NCI-H187 (cell line): ENCODE measurements at regions not wholly inside any gene's neighbourhood (a gene's known extent, or its start where the extent isn't known, plus 50 kb on each side); places are given as distances from the start of the nearest gene placed in this dataset.

Experiments used
- DNase-seq, 2 experiments: peaks; one replicate each; lab custom pipeline; 2025; lab: John Stamatoyannopoulos, UW

GRCh38 chr7:120164-120991 lies 72.0 kb upstream of the FAM20C start:
- DNase-seq, result no peak

- DNase-seq, result no peak
Measured at GRCh38 chr7:121002-121785, 71.2 kb upstream of the FAM20C start.

DNA sequence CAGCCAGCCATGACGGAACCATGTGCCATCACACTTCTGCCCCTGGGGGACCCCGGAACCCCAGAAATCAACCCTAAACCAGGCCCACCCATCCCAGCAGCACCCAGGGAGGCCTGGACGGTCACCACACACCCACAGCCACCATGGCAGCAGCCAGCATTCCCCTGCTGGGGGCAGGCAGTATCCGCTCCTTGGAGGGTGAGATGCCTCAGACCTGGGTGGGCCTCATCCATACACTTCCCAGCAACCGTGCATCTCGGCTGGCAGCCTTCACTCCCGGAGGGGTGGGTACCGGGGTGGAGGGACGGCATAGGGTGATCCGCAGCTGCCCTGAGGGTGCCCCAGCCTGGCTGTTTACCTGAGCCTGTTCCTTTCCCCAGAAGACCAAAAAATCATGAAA lies 69.1 kb upstream of the FAM20C start:
- DNase-seq, result no peak

DNA sequence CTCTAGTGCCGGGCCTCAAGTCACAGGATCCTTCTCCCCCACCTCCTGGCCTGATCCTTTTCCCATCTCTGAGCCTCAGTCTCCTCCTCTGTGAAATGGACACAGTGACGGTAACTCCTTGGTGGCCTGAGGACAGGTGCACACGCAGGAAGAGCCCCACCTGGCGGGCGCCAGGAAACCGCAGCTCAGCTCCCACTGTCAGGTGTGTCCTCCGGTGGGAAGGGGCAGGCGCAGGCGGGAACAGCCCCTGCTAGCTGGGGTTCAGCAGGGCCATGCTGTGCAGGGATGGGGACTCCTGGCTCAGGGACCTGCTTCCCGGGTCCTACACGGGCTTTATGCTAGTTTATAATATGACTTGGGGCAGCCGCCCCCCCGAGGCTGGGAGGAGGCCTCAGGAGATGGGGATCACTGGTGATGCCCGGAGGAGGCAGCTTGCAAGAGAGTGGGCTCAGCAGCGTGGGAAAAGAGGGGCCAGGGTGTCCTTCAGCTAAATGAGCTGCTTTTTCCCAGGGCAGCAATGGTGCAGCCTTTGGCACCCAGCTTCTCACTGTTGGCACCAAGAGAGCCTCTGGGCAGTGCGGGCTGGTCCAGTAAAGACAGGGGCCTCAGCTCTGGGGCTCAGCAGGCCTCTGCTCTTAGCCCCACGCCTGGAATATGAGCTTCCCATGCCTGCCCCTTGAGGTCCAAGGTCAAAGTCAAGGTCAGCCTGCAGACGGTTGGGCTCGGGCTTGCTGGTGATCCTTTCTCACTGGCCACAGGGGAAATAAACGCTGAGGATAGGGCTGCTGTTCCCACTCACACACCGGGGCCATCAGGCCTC lies 68.0 kb upstream of the FAM20C start:
- no peak for DNase-seq

DNA sequence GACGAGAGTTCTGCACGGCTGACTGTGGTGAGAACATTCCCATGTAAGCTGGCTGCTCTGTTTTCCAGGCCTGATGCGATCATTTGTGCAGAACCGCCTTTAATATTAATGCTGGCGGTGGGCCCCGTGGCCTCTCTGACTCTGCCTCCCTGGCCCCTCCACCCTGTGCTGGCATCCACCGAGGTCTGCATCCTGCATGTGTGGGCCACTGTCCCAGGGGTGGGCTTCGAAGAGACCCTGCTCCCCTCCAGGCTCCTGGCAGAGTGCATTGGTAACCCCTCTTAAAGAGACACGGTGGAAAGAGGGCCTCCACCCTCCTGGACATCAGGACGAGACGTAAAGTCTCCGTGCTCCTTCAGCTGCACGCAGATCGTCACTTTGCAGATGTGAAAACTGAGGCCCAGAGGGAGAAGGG lies 67.3 kb upstream of the FAM20C start:
- DNase-seq, result no peak

GRCh38 chr7:125661-126060 lies 66.7 kb upstream of the FAM20C start:
- DNase-seq, result no peak

DNA sequence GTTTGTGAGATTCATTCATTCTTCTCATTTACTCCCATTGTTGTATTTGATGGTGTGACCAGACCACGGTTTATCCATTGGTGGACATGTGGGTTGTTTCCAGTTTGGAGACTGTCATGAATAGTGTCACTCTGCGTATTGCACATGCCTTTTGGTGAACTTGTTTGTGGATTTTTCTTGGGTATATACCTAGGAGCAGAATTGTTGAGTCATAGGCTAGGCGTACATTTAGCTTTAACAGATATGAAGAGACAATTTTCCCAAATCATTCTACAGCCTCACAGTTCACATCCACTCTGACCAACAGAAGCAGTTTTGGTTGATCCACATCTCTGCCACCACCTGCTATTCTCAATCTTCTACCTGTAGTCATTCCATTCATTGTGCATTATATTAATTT lies 66.0 kb upstream of the FAM20C start:
- no peak for DNase-seq

DNA sequence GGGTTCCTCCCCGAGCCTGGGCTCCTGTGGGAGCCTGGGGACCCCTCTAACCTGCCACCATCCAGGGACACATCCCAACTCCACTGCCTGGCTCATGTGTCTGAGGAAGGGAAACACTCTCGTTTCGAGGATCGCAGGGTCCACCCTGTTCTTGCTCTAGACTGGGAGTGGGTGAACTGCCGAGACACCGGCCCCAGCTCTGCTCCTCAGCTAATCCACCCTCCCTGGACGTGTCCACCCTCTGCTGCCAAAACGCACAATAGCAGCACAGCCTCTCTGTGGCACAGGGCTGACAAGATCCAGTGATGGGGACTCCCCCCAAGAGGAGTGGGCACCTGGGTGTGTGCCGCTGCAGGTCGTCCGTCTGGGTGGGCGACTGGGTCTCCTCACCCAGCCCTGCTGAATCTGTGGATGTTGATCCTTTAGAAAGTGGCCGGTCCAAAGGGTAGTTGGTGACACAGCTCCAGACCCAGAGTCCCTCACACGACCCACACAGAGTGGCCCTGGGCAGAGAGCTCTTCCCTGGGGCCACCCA lies 65.2 kb upstream of the FAM20C start:
- DNase-seq, result no peak

DNA sequence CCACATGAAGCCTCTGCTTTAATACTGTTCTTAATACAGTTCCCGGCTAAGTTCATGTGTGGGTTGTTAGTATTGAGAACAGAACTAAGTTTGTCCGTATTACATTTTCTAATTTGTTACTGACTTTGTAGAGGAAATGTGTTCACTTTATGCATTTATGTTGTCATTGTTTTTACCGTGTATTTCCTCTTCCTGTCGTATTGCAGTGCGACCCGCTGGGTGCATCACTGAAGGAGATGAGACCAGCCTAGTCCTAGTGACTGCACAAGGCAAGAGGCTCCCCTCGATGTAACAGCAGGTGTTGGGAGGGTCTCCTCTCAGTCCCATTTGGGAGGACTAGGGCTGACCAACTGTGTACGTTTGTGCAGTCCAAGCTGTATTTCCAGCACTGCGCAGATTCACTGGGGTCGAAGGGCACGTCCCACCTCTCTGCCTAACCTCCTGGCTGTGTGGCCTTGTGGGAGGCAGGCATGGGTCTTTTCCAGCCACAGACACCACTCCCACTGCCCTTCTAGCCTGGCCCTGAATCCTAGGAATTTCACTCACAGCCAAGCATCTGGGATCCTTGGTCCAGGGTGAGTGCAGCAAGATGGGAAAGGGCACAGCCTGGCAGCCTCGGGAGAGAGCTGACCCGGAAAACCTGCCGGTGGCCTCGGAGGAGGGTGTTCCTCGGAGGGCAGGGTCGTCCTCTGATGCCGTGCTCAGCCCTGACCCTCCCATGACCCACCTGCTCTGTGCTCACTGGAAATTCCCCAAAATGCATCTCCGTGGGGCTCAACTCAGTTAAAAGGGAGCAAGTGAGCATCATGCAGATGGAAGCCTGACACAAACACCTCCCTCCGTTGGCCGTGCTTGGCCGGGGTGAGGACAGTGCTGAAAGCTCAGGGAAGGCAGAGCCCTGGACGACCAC lies 63.9 kb upstream of the FAM20C start:
- no peak for DNase-seq

DNA sequence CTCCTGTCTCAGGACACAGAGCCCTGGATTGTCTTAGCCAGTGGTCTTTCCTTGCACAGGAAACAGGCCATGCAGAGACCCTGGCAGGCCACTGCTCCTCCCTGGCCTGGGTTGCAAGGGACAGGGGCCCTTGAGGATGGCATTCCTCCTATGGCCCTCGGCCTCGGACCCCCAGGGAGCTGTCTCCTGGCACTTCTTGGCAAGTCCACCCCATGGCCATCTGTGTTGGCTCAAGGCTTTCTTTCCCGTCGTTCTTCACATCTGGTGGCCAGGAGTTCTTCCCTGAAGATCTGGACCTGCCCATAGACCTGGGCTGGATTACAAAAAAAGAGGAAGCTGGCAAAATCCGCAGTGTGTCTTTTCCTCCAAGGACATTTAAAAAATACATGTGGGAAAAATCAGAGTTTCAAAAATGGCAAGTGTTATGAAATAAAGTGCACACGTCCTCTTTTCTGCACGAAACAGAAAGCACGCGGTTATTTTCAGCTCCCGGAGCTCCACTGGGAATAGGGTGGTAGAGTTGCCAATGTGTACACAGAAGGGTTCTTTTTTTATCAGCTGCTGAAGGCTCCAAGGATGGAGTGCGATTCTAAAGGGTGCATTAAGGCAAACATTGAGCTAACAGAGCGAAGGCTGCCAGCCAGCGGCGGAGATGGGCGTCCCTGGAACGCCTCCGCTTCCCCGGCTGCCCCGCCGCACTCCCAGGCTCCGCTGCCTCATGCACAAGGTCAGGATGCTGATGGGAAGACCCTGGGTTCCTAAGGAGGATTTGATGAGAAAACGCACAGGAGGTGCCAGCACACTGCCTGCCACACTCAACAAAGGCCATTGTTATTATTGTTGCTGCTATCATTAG lies 62.8 kb upstream of the FAM20C start:
- no peak for DNase-seq

DNA sequence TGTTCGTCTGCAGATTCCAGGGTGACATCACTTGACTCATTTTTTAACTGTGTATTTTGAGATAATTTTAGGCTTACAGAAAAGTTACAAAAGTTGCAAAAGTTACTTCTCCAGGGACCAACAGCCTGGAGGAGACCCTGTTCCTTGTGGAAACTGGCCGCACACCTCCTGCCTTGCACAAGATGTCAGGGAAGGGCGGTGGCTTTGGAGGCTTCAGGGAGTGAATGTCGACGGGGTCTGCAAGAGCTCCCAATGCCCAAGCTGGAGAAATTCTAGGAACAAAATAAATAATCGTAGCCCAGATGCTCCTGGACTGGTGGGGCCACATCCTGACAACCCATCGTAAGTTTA lies 62.2 kb upstream of the FAM20C start:
- DNase-seq, result no peak

DNA sequence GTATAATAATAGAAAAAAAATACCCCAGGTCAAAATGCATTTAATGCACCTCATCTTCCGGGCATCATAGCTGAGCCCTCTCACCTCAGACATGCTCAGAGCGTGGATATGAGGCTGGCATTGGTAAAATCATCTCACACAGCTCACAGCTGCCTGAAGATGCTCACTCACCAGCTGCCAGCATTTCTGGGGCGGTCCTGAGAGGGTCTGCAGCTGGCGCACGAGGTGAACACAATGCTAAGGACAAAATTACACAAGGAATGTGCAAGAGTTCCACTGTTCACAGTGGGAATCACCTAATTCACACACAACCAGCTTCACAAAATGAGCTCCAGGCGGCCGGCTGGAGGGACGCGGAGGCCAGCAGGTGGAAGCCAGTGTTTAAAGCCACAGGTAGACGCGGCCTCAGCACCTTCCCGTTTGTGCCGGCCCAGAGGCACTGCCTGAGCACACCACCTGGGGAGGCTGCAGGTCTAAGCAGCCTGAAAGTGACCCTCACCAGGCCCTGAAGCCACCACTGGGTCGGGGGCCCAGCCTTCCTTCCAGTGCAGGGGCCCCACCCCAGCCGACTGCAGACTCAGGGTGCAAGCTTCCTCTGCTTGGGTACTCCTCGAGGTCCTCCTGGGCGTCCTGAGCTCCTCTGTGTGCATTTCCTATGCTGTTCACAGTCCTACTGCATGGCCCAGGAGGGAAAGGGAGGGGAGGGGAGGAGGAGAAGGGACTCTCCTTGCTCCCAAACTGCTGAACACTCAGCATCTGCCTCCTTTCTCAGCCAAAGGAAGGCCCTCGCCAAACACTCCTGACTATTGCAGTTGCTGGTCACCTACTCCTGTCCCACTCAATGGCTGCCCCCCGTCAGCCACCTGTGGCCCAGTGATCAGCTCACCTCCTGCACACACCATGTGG lies 61.2 kb upstream of the FAM20C start:
- no peak for DNase-seq

GRCh38 chr7:131781-132482 lies 60.4 kb upstream of the FAM20C start:
- DNase-seq, result no peak

DNA sequence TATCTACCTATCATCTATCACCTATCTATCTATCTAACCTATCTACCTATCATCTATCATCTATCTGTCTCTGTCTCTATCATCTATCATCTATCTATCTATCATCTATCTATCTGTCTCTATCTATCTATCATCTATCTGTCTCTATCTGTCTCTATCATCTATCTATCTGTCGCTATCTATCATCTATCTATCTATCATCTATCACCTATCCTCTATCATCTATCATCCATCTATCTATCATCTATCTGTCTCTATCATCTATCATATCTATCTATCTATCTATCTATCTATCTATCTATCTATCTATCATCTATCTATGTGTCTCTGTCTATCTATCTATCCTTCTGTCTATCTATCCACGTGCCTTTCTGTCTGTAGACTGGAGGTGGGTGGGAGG lies 59.5 kb upstream of the FAM20C start:
- no peak for DNase-seq

DNA sequence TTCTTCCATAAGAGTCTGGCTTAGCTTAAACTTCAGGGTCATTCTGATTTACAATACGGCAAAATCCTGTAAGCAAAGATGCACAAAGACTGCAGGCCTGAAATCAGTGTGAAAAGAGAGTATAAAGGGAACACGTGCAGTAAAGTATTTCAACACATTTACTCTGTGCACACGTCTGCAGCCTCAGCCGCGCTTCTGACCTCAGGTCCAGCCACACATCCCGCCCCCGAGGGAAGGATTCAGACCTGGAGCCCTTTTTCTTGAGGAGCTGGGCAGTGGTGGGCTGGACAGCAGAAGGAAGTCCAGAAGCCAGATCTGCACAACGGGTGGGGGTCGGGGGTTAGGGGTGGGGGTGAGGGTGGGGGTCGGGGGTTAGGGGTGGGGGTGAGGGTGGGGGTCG lies 58.9 kb upstream of the FAM20C start:
- no peak for DNase-seq

DNA sequence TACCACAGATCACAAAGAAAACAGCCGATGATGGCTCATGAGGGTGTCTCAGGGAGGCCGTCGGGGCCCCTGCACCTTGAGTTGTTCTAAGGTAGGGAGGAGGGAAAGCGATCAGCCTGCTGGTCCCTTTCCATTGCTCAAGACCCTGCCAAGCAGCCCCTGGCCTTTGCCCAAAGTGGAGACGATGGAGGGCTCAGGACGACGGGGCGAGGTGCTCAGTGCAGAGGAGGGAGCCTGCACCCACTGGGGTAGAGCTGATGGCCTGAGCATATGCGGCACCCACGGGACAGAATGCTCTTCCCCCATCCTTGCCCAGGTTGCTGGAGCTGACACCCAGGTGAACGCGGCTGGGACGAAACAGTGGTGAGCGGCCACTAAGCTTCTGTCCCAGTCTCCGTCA lies 58.3 kb upstream of the FAM20C start:
- DNase-seq, result no peak

DNA sequence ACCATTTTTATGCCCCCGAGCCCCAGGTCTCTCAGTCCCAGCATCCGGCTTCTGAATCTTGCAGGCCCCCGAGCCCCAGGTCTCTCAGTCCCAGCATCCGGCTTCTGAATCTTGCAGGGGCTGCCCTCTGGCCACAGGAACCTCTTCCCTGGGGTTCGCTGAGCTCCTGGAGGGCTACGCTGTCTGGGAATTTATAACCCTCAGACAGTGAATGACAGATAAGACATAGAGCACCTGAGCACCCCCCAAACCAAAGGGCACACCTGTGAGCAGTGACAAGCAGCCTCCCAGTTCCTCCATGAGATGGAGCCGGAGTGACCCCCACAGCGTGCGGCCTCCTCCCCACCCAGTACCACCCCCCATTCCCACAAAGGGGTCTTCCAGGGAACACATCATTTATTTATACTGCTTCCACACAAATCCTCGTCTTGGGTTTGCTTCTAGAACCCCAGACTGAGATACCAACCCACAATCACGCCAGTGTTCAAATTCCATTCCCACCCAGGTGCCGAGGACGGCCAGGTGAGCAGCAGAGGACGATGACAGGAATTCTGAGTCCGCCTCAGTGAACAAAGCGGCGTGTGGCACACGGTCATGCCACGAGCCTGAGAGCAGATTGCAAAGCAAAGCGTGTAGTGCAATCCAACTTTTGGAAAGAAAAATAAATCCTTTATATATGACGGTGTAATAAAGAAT lies 57.7 kb upstream of the FAM20C start:
- no peak for DNase-seq

DNA sequence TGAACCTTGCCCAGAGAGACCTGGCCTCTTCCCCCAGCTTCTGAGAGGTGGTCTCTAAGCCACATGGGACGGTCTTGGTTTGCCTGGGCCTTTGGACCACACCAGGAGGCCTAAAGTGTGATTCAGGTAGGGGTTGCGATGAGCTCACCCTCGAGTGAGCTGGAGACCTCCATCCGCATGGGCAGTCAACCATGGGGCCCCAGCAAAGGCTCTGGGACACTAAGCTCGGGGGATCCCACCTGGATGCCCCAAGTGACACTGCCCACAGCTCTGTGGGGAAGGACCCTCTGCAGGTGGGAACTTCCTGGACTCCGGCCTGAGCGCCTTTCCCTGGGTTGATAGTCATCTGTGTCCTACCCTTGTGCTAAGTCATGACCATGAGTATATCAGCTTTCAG lies 57.1 kb upstream of the FAM20C start:
- no peak for DNase-seq
